Activated CD8-positive, alpha-beta T cell treated with anti-CD3 and anti-CD28 coated beads for 36 hours (primary cell): ENCODE measurements at regions not wholly inside any gene's neighbourhood (a gene's known extent, or its start where the extent isn't known, plus 50 kb on each side); places are given as distances from the start of the nearest gene placed in this dataset.

ENCODE experiments used
- ATAC-seq: fragments of 200-7000 bp; cut with Tn5 transposase; one replicate; pipeline ENCODE4 v1.10.0; 2021; ENCODE audit warnings: mild to moderate bottlenecking, moderate library complexity
- CTCF ChIA-PET: fragments of 350-600 bp; sonication (Branson Sonifier 250); formaldehyde crosslinking; loops from one replicate; lab custom pipeline; 2021; ENCODE audit warnings: antibody characterized with exemption; lab: Charles Lee
- POLR2A ChIA-PET: fragments of 350-600 bp; sonication (Branson Sonifier 250); formaldehyde crosslinking; loops from one replicate; lab custom pipeline; 2021; ENCODE audit warnings: antibody characterized with exemption; lab: Charles Lee
- DNase-seq: peaks from one replicate; pipeline ENCODE4 v3.0.0-alpha.2; 2020
- H3K27ac Mint-ChIP-seq: one replicate; pipeline ENCODE4 v1.8.0; 2021; ENCODE audit warnings: mild to moderate bottlenecking, mixed read lengths
- H3K27me3 Mint-ChIP-seq: one replicate; pipeline ENCODE4 v1.8.0; 2021; ENCODE audit warnings: mixed read lengths
- H3K36me3 Mint-ChIP-seq: one replicate; pipeline ENCODE4 v1.8.0; 2021; ENCODE audit warnings: low read depth, mixed read lengths
- H3K4me1 Mint-ChIP-seq: one replicate; pipeline ENCODE4 v1.8.0; 2021; ENCODE audit warnings: low read depth, mixed read lengths
- H3K4me3 Mint-ChIP-seq: one replicate; pipeline ENCODE4 v1.8.0; 2021; ENCODE audit warnings: mild to moderate bottlenecking, moderate library complexity, mixed read lengths
- H3K9me3 Mint-ChIP-seq: one replicate; pipeline ENCODE4 v1.8.0; 2021; ENCODE audit warnings: mixed read lengths
- intact Hi-C: fragments of 100-400 bp; cut with micrococcal nuclease; formaldehyde crosslinking; loops from one replicate; pipeline ENCODE4 v1.10.0; 2022
- TF ChIP-seq, protein P1 (sequence below): fragments of 200-600 bp; IDR thresholded peaks from one replicate; pipeline ENCODE4 v1.8.0; 2022; ENCODE audit warnings: antibody characterized with exemption, mild to moderate bottlenecking

- Mint-ChIP-seq H3K9me3 (no peaks in the 10 kb centered on the region), H3K27ac (no peak overlapping the region), H3K4me1 (no peaks in the 10 kb centered on the region), H3K4me3 (no peak overlapping the region), H3K27me3 (peaks cover 1% of the 10 kb centered on the region), H3K36me3 (no peaks in the 10 kb centered on the region)
- ChIA-PET CTCF (no interaction called here), POLR2A (no interaction called here)
- no peak for ATAC-seq
- TF ChIP-seq, protein P1, sequence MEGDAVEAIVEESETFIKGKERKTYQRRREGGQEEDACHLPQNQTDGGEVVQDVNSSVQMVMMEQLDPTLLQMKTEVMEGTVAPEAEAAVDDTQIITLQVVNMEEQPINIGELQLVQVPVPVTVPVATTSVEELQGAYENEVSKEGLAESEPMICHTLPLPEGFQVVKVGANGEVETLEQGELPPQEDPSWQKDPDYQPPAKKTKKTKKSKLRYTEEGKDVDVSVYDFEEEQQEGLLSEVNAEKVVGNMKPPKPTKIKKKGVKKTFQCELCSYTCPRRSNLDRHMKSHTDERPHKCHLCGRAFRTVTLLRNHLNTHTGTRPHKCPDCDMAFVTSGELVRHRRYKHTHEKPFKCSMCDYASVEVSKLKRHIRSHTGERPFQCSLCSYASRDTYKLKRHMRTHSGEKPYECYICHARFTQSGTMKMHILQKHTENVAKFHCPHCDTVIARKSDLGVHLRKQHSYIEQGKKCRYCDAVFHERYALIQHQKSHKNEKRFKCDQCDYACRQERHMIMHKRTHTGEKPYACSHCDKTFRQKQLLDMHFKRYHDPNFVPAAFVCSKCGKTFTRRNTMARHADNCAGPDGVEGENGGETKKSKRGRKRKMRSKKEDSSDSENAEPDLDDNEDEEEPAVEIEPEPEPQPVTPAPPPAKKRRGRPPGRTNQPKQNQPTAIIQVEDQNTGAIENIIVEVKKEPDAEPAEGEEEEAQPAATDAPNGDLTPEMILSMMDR: no peak
- intact Hi-C loops: no loop called here
- DNase-seq: no peak
Measured at GRCh38 chr17:70017941-70018340, 57.1 kb upstream of the KCNJ16 start.

GRCh38 chr17:70021726-70022125 lies 53.3 kb upstream of the KCNJ16 start:
- H3K27me3 Mint-ChIP-seq: no peaks in the 10 kb centered on the region
- no peaks in the 10 kb centered on the region for H3K9me3 Mint-ChIP-seq
- CTCF ChIA-PET: no interaction called here
- DNase-seq: no peak
- H3K4me1 Mint-ChIP-seq: no peaks in the 10 kb centered on the region
- TF ChIP-seq, protein P1: no peak
- POLR2A ChIA-PET: no interaction called here
- H3K27ac Mint-ChIP-seq: no peak overlapping the region
- H3K4me3 Mint-ChIP-seq: no peak overlapping the region
- ATAC-seq: no peak
- intact Hi-C loops: no loop called here
- no peaks in the 10 kb centered on the region for H3K36me3 Mint-ChIP-seq

- CTCF ChIA-PET: no interaction called here
- DNase-seq (no peak), ATAC-seq (no peak)
- H3K36me3 Mint-ChIP-seq: no peaks in the 10 kb centered on the region
- POLR2A ChIA-PET: no interaction called here
- H3K4me3 Mint-ChIP-seq: no peak overlapping the region
- TF ChIP-seq, protein P1: no peak
- intact Hi-C loops: no loop called here
- no peaks in the 10 kb centered on the region for H3K9me3 Mint-ChIP-seq
- H3K4me1 Mint-ChIP-seq: no peaks in the 10 kb centered on the region
- H3K27me3 Mint-ChIP-seq: no peaks in the 10 kb centered on the region
- H3K27ac Mint-ChIP-seq: no peak overlapping the region
Measured at GRCh38 chr17:70022175-70022574, 52.9 kb upstream of the KCNJ16 start.

DNA sequence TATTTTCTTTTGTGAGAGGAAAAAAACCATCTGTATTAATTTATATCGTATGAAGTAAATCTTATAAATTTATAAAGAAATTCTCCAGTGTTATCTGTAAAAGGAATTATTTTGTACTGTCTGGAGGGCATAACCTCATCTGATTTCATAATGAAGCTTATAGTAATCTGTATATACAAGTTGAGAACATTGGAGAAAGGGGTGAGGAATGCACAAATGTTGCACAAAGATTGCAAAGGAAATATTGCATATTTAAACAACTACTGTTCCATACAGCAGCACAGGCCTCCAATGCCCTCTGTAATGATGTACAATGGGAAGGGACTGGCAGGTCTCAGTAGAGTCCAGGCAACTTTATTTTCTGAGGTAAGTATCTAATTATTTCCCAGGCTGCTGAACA lies 50.8 kb upstream of the KCNJ16 start:
- no peaks in the 10 kb centered on the region for H3K27me3 Mint-ChIP-seq
- H3K27ac Mint-ChIP-seq: no peak overlapping the region
- CTCF ChIA-PET: no interaction called here
- POLR2A ChIA-PET: no interaction called here
- no peaks in the 10 kb centered on the region for H3K36me3 Mint-ChIP-seq
- intact Hi-C loops: no loop called here
- TF ChIP-seq, protein P1: no peak
- no peaks in the 10 kb centered on the region for H3K4me1 Mint-ChIP-seq
- DNase-seq (no peak), ATAC-seq (no peak)
- H3K4me3 Mint-ChIP-seq: no peak overlapping the region
- no peaks in the 10 kb centered on the region for H3K9me3 Mint-ChIP-seq
